MM.1S (cell line): ENCODE measurements at regions not wholly inside any gene's neighbourhood (a gene's known extent, or its start where the extent isn't known, plus 50 kb on each side); places are given as distances from the start of the nearest gene placed in this dataset.

ENCODE experiments used
- DNase-seq: peaks from one replicate; pipeline ENCODE4 v3.0.0-alpha.2; 2015
- H2AFZ ChIP-seq: fragments of 300-600 bp; sonication (generic); 2 replicates; pipeline ENCODE4 v1.6.0; 2016; ENCODE audit warnings: antibody characterized with exemption, low read length
- H3F3A ChIP-seq: fragments of 300-600 bp; sonication (generic); 2 replicates; pipeline ENCODE4 v1.6.1; 2016; ENCODE audit warnings: mild to moderate bottlenecking, antibody characterized with exemption, low read length, moderate library complexity, mixed read lengths; ENCODE audit not compliant: insufficient read depth
- H3K27ac ChIP-seq: fragments of 300-600 bp; sonication (generic); 2 replicates; pipeline ENCODE4 v1.5.1; 2016; ENCODE audit warnings: mild to moderate bottlenecking, low read length
- H3K27me3 ChIP-seq: fragments of 300-600 bp; sonication (generic); replicated peaks from 2 replicates; pipeline ENCODE4 v1.6.0; 2016; ENCODE audit warnings: low read length; ENCODE audit not compliant: insufficient read depth
- H3K36me3 ChIP-seq: fragments of 300-600 bp; sonication (generic); replicated peaks from 2 replicates; pipeline ENCODE4 v1.6.1; 2016; ENCODE audit warnings: mild to moderate bottlenecking, low read length, mixed read lengths; ENCODE audit not compliant: insufficient read depth
- H3K4me1 ChIP-seq: fragments of 300-600 bp; sonication (generic); 2 replicates; pipeline ENCODE4 v1.6.1; 2016; ENCODE audit warnings: low read length, mixed read lengths
- H3K4me2 ChIP-seq: fragments of 300-600 bp; sonication (generic); 2 replicates; pipeline ENCODE4 v1.6.0; 2016; ENCODE audit warnings: low read depth, low read length
- H3K4me3 ChIP-seq: fragments of 300-600 bp; sonication (generic); 2 replicates; pipeline ENCODE4 v1.5.1; 2016; ENCODE audit warnings: low read length, mixed read lengths
- H3K79me2 ChIP-seq: fragments of 300-600 bp; sonication (generic); 2 replicates; pipeline ENCODE4 v1.6.1; 2016; ENCODE audit warnings: mixed run types, low read length, mixed read lengths
- H3K9ac ChIP-seq: fragments of 300-600 bp; sonication (generic); 2 replicates; pipeline ENCODE4 v1.6.1; 2016; ENCODE audit warnings: low read length, mixed read lengths
- H3K9me2 ChIP-seq: fragments of 300-600 bp; sonication (generic); replicated peaks from 2 replicates; pipeline ENCODE4 v1.6.1; 2016; ENCODE audit warnings: mild to moderate bottlenecking, low read length, mixed read lengths; ENCODE audit not compliant: insufficient read depth
- H3K9me3 ChIP-seq: fragments of 300-600 bp; sonication (generic); replicated peaks from 2 replicates; pipeline ENCODE4 v1.6.1; 2016; ENCODE audit warnings: mild to moderate bottlenecking, low read length, mixed read lengths; ENCODE audit not compliant: insufficient read depth
- H4K20me1 ChIP-seq: fragments of 300-600 bp; sonication (generic); 2 replicates; pipeline ENCODE4 v1.6.1; 2016; ENCODE audit warnings: mild to moderate bottlenecking, low read length, moderate library complexity, mixed read lengths; ENCODE audit not compliant: insufficient read depth
- CTCF ChIP-seq: fragments of 300-600 bp; sonication (generic); IDR thresholded peaks from 2 replicates; pipeline ENCODE4 v1.5.1; 2016; ENCODE audit warnings: antibody characterized with exemption, low read length, mixed read lengths
- EZH2 ChIP-seq: fragments of 300-600 bp; sonication (generic); optimal IDR thresholded peaks from 2 replicates; pipeline ENCODE3; 2017; ENCODE audit warnings: low read depth, mild to moderate bottlenecking, antibody characterized with exemption, low read length, mixed read lengths
- EZH2phosphoT487 ChIP-seq: fragments of 300-600 bp; sonication (generic); IDR thresholded peaks from 2 replicates; pipeline ENCODE4 v1.6.1; 2018; ENCODE audit warnings: antibody characterized with exemption, low read length

DNA sequence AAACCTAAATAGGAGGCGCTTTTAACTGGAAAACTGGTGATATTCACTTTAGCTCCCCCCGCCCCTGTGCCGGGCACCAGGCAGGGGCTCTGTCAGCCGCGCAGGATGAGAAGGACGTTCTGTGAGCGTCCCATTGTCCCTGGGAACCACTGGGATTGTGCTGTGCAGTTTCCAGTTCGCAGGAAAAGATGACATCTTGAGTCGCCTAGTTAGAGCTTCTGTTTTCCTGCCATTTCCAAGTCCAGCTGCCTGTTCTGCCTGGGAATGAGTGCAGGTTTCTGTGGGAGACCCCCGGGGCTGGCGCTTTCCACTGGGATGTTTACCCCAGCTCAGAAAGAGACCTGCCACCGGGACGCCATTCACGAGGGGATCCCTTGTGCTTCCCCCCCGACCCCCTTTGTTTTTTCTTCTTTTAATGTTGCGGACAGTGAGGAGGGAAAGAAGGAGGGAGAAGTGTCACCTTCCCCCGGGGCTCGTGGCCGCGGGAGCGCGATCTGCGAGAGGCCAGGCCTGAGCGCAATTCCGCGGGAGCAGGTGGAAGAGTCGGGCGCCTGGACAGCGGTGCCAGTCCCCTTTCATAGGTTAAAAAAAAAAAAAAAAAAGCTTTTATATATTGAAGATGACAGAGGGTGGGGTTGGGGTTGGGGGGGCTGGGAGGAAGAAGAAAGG, 121.5 kb downstream of the RMI1 start:
- Histone ChIP-seq H3K27me3 (no peaks in the 10 kb centered on the region), H4K20me1 (no peaks in the 10 kb centered on the region), H3K9me2 (no peaks in the 10 kb centered on the region), H3K4me2 (no peak overlapping the region), H3K9ac (no peak overlapping the region), H3K79me2 (no peaks in the 10 kb centered on the region), H3K27ac (no peak overlapping the region), H3F3A (no peaks in the 10 kb centered on the region), H3K9me3 (no peaks in the 10 kb centered on the region), H3K4me1 (no peaks in the 10 kb centered on the region), H2AFZ (no peak overlapping the region), H3K36me3 (no peaks in the 10 kb centered on the region), H3K4me3 (no peak overlapping the region)
- TF ChIP-seq EZH2phosphoT487, result no peak
- no peak for TF ChIP-seq CTCF
- TF ChIP-seq EZH2, result no peak
- no peak for DNase-seq

DNA sequence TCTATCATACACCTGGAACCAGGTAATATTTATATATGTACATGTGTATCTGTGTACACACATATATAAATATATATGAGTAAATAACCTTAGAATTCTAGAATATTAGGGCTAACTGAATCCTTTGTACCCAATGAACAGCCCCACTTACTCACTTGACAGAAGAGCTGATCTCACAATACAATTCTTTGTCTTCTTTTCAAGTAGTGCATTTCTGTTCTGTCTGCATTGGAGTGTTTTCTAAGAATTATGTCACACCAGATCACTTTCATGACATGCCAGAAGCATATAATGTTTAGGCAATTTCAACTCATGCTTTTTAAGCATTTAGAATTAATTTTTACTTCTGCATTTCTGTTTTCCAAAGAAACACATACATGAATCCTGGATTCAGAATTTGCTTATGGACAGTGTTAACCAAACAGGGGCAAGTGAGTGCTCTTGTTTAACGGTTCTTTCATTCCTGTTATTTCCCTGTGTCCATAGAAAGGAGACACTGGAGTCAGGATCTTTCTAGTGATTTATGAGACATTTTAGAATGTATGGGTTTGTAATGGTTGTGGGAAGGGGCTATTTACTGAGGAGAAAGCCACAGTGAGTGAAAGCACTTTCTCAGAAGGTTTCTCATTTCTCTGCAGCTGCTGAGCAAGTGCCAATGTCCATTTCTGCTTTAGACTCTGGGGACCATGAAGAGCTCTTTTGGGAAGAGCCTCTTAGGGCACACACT, 123.2 kb downstream of the RMI1 start:
- Histone ChIP-seq H3K27ac (no peak overlapping the region), H3K4me1 (no peaks in the 10 kb centered on the region), H3K4me2 (no peak overlapping the region), H3K79me2 (no peaks in the 10 kb centered on the region), H3K36me3 (no peaks in the 10 kb centered on the region), H3F3A (no peaks in the 10 kb centered on the region), H3K27me3 (no peaks in the 10 kb centered on the region), H3K9ac (no peak overlapping the region), H2AFZ (no peak overlapping the region), H3K4me3 (no peak overlapping the region), H4K20me1 (no peaks in the 10 kb centered on the region), H3K9me3 (no peaks in the 10 kb centered on the region), H3K9me2 (no peaks in the 10 kb centered on the region)
- TF ChIP-seq EZH2, result no peak
- DNase-seq, result no peak

DNA sequence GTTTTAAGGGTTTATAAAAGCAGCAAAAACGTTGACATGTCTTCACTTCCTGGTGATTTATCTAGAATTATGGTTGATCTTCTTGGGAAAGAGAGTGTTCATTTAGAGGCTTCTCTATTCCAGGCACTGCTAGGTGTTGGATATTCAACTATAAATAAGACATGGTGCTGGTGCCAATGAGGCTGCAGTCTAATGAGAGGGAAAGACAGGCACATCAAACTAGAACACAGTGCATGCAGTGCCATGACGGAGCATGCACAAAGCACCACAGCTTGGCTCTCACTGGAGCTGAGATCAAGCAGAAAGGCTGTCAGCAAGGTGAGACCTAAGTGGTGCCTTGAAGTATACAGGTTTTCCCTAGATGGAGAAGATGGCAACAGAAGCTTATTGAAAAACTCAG, 126.5 kb downstream of the RMI1 start:
- H3K79me2 ChIP-seq, result no peaks in the 10 kb centered on the region
- H4K20me1 ChIP-seq, result no peaks in the 10 kb centered on the region
- H3K4me1 ChIP-seq, result no peaks in the 10 kb centered on the region
- H2AFZ ChIP-seq, result no peak overlapping the region
- H3F3A ChIP-seq, result no peaks in the 10 kb centered on the region
- H3K27me3 ChIP-seq, result no peaks in the 10 kb centered on the region
- H3K4me3 ChIP-seq, result no peak overlapping the region
- no peak overlapping the region for H3K9ac ChIP-seq
- TF ChIP-seq EZH2phosphoT487 (no peak), CTCF (no peak), EZH2 (no peak)
- H3K4me2 ChIP-seq, result no peak overlapping the region
- DNase-seq, result no peak
- H3K27ac ChIP-seq, result no peak overlapping the region
- no peaks in the 10 kb centered on the region for H3K9me3 ChIP-seq
- no peaks in the 10 kb centered on the region for H3K9me2 ChIP-seq
- H3K36me3 ChIP-seq, result no peaks in the 10 kb centered on the region

DNA sequence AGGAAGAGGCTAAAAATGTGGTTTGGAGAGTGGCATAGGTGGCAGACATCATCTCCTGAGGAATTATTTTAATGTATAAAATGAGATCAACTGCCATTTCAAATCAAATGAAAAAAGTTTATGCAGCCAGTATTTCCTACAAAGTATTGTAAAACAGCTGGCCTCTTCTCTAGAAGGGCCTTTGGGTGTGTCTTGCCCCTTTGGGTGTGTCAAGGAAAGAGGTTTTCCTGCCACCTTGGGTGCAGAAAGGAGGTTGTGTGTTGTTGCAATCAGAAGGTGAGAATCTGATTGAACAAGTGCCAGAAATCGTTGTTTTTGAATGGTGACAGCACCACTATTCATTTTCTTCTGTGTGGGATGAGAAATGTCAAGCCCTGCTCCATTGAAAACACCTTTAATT, 127.4 kb downstream of the RMI1 start:
- no peaks in the 10 kb centered on the region for H3K4me1 ChIP-seq
- H3K9me2 ChIP-seq, result no peaks in the 10 kb centered on the region
- no peak overlapping the region for H3K9ac ChIP-seq
- no peaks in the 10 kb centered on the region for H3K9me3 ChIP-seq
- no peaks in the 10 kb centered on the region for H3K36me3 ChIP-seq
- no peak overlapping the region for H2AFZ ChIP-seq
- no peak overlapping the region for H3K4me3 ChIP-seq
- H3K79me2 ChIP-seq, result no peaks in the 10 kb centered on the region
- no peaks in the 10 kb centered on the region for H3F3A ChIP-seq
- H4K20me1 ChIP-seq, result no peaks in the 10 kb centered on the region
- no peak overlapping the region for H3K27ac ChIP-seq
- H3K4me2 ChIP-seq, result no peak overlapping the region
- DNase-seq, result no peak
- TF ChIP-seq EZH2phosphoT487, result no peak
- no peak for TF ChIP-seq CTCF
- no peak for TF ChIP-seq EZH2
- no peaks in the 10 kb centered on the region for H3K27me3 ChIP-seq
